IMR-90 (cell line): ENCODE measurements at regions not wholly inside any gene's neighbourhood (a gene's known extent, or its start where the extent isn't known, plus 50 kb on each side); places are given as distances from the start of the nearest gene placed in this dataset.

Source experiments
- ATAC-seq: fragments of 200-7000 bp; cut with Tn5 transposase; 2 replicates; pipeline ENCODE4 v1.9.1; 2020; ENCODE audit warnings: low read depth, mild to moderate bottlenecking, moderate library complexity
- BruUV-seq: library from RNA; stranded (reverse); fragments of 400-500 nt; replicated peaks from 2 replicates; lab custom pipeline; 2021; lab: Mats Ljungman, UMichigan
- CTCF ChIA-PET: fragments of 300-600 bp; formaldehyde crosslinking; extraction: SDS; loops from one replicate; lab custom pipeline; 2021; ENCODE audit warnings: antibody characterized with exemption; lab: Yijun Ruan, JAX
- POLR2A ChIA-PET: fragments of 300-600 bp; sonication (Branson Sonifier 250); formaldehyde crosslinking; loops from one replicate; lab custom pipeline; 2022; ENCODE audit warnings: antibody characterized with exemption; ENCODE audit not compliant: unreplicated experiment; lab: Charles Lee
- DNase-seq: peaks from one replicate; pipeline ENCODE4 v3.0.0; 2013
- H2AFZ ChIP-seq: replicated peaks from 2 replicates; pipeline ENCODE3; 2013; ENCODE audit warnings: low read length, mild to moderate bottlenecking; ENCODE audit not compliant: poor library complexity
- H2AK5ac ChIP-seq: 2 replicates; pipeline ENCODE4 v1.6.1; 2013; ENCODE audit warnings: low read depth, low read length, inconsistent platforms
- H2AK9ac ChIP-seq: replicated peaks from 2 replicates; pipeline ENCODE3; 2013; ENCODE audit warnings: mild to moderate bottlenecking, low read depth, low read length, moderate library complexity; ENCODE audit not compliant: poor library complexity
- H2BK120ac ChIP-seq: 2 replicates; pipeline ENCODE4 v1.6.1; 2013; ENCODE audit warnings: low read depth, low read length, inconsistent platforms
- H2BK15ac ChIP-seq: 3 replicates; pipeline ENCODE4 v1.6.1; 2013; ENCODE audit warnings: low read depth, low read length, inconsistent platforms
- H2BK20ac ChIP-seq: 2 replicates; pipeline ENCODE4 v1.6.1; 2013; ENCODE audit warnings: low read depth, mild to moderate bottlenecking, inconsistent platforms, low read length, moderate library complexity
- H2BK5ac ChIP-seq: 2 replicates; pipeline ENCODE4 v1.6.1; 2013; ENCODE audit warnings: mild to moderate bottlenecking, low read depth, low read length, inconsistent platforms; ENCODE audit not compliant: poor library complexity, severe bottlenecking
- H3K14ac ChIP-seq: replicated peaks from 2 replicates; pipeline ENCODE4 v1.6.1; 2013; ENCODE audit warnings: low read depth, low read length, inconsistent platforms
- H3K18ac ChIP-seq: 2 replicates; pipeline ENCODE4 v1.6.1; 2013; ENCODE audit warnings: low read depth, low read length, control low read depth
- H3K23ac ChIP-seq: 2 replicates; pipeline ENCODE4 v1.6.1; 2013; ENCODE audit warnings: low read depth, low read length, inconsistent platforms
- H3K27ac ChIP-seq: 2 replicates; pipeline ENCODE4 v1.5.1; 2013; ENCODE audit warnings: mild to moderate bottlenecking, control low read depth, low read length; ENCODE audit not compliant: insufficient read depth
- H3K27me3 ChIP-seq: 2 replicates; pipeline ENCODE4 v1.6.1; 2013; ENCODE audit warnings: low read length; ENCODE audit not compliant: control insufficient read depth, insufficient read depth
- H3K36me3 ChIP-seq: 2 replicates; pipeline ENCODE4 v1.6.1; 2013; ENCODE audit warnings: low read length, mixed read lengths; ENCODE audit not compliant: control insufficient read depth, insufficient read depth
- H3K4ac ChIP-seq: 2 replicates; pipeline ENCODE4 v1.6.1; 2013; ENCODE audit warnings: low read depth, low read length, inconsistent platforms
- H3K4me1 ChIP-seq: 2 replicates; pipeline ENCODE4 v1.6.1; 2013; ENCODE audit warnings: low read length, mixed read lengths; ENCODE audit not compliant: control insufficient read depth, insufficient read depth
- H3K4me2 ChIP-seq: 2 replicates; pipeline ENCODE4 v1.6.1; 2013; ENCODE audit warnings: low read depth, mild to moderate bottlenecking, control low read depth, low read length, moderate library complexity
- H3K4me3 ChIP-seq: 2 replicates; pipeline ENCODE4 v1.5.1; 2013; ENCODE audit warnings: low read depth, mild to moderate bottlenecking, control low read depth, low read length, moderate library complexity; ENCODE audit not compliant: insufficient read depth
- H3K56ac ChIP-seq: 2 replicates; pipeline ENCODE4 v1.6.1; 2013; ENCODE audit warnings: low read length, inconsistent platforms; ENCODE audit not compliant: insufficient read depth; ENCODE audit errors: extremely low read depth
- H3K79me1 ChIP-seq, 2 experiments: 2 replicates each; pipeline ENCODE4 v1.6.1; 2013; ENCODE audit warnings: low read length in 2 of 2, inconsistent platforms in 1 of 2, low read depth in 1 of 2
- H3K9ac ChIP-seq: 2 replicates; pipeline ENCODE4 v1.6.1; 2013; ENCODE audit warnings: low read depth, low read length, control low read depth
- H3K9me1 ChIP-seq: 2 replicates; pipeline ENCODE4 v1.6.1; 2013; ENCODE audit warnings: low read length, inconsistent platforms; ENCODE audit not compliant: insufficient read depth
- H3K9me3 ChIP-seq: 2 replicates; pipeline ENCODE4 v1.6.1; 2013; ENCODE audit warnings: low read length; ENCODE audit not compliant: control insufficient read depth, insufficient read depth
- H4K20me1 ChIP-seq: 2 replicates; pipeline ENCODE4 v1.6.1; 2013; ENCODE audit warnings: low read length, inconsistent platforms; ENCODE audit not compliant: insufficient read depth
- H4K5ac ChIP-seq: 2 replicates; pipeline ENCODE4 v1.6.1; 2013; ENCODE audit warnings: mild to moderate bottlenecking, low read depth, low read length, control low read depth
- H4K8ac ChIP-seq, 2 experiments: 2 replicates each; pipeline ENCODE4 v1.6.1; 2013; ENCODE audit warnings: low read depth in 2 of 2, low read length in 2 of 2, control low read depth in 1 of 2, inconsistent platforms in 1 of 2
- H4K91ac ChIP-seq: 2 replicates; pipeline ENCODE4 v1.6.1; 2013; ENCODE audit warnings: low read depth, low read length, inconsistent platforms; ENCODE audit not compliant: insufficient read depth
- SMC3 ChIP-seq: fragments of 150-350 bp; IDR thresholded peaks from 2 replicates; pipeline ENCODE4 v1.6.1; 2016; ENCODE audit warnings: low read depth, mild to moderate bottlenecking, antibody characterized with exemption, low read length, moderate library complexity
- WGBS, 2 experiments: methylation state at CpG; one replicate each; pipeline versions ENCODE4 v1.1.5 to v1.1.7; 2013; ENCODE audit warnings: missing lambda C conversion rate in 2 of 2; ENCODE audit not compliant: insufficient read length in 1 of 2; ENCODE audit errors: extremely low coverage in 2 of 2; 5-methylcytosine and 5-hydroxymethylcytosine counted together
- dilution Hi-C: fragments of 300-500 bp; cut with HindIII; formaldehyde crosslinking; loops from one replicate; pipeline ENCODE4 v1.14.3; 2018; ENCODE audit warnings: low sequenced_read_pairs; ENCODE audit not compliant: unreplicated experiment
- in situ Hi-C: fragments of 300-500 bp; cut with MboI; formaldehyde crosslinking; loops from 3 replicates; pipeline ENCODE4 v1.14.3; 2019; ENCODE audit warnings: low sequenced_read_pairs, inconsistent platforms, mixed read lengths
- intact Hi-C: fragments of 100-400 bp; cut with micrococcal nuclease; formaldehyde crosslinking; loops from 2 replicates; pipeline ENCODE4 v1.10.0; 2022

DNA sequence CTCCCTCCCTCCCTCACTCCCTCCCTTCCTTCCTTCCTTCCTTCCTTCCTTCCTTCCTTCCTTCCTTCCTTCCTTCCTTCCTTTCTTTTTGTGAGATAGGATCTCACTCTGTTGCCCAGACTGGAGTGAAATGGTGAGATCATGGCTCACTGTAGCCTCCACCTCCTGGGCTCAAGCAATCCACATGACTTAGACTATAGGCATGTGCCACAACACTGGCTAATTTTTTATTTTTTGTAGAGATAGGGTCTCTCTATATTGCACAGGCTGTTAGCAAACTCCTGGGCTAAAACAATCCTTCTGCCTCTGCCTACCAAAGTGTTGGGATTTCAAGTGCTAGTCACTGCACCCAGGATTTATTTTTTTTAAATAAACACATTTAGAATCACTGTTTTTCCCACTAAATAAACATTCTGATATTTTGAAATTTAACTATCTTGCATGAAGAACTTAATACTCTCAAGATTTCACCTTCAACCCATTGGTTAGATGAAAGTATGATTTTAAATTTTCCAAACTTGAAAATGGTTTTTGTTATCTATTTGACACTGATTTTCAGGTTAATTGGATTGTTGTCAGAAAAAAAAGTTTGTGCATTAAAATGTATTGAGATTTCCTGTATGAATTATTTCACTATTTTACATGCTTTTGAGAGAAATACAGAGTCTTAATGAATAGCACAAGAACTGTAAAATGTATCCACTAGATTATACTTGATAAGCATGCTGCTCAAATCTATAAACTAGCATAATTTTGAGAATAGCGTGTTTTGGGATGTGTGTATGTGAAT is 745.1 kb downstream of the TSN start:
- Histone ChIP-seq H4K20me1 (no peaks in the 10 kb centered on the region), H3K23ac (no peak overlapping the region), H3K4me3 (no peak overlapping the region), H2BK20ac (no peak overlapping the region), H3K4ac (no peak overlapping the region), H2AK5ac (no peak overlapping the region), H3K9me3 (peaks cover 2% of the 10 kb centered on the region; the same call in 1 of the 2 replicates), H3K4me1 (no peaks in the 10 kb centered on the region), H3K9ac (no peak overlapping the region), H3K27ac (no peak overlapping the region), H2BK15ac (no peak overlapping the region), H3K9me1 (no peaks in the 10 kb centered on the region), H2AK9ac (no peak overlapping the region), H3K27me3 (no peaks in the 10 kb centered on the region), H3K14ac (no peak overlapping the region), H3K36me3 (no peaks in the 10 kb centered on the region), H4K5ac (no peak overlapping the region), H3K18ac (no peak overlapping the region), H3K56ac (no peak overlapping the region), H2AFZ (no peak overlapping the region), H3K79me1 (no peaks in the 10 kb centered on the region), H2BK5ac (no peak overlapping the region), H4K8ac (no peak overlapping the region), H4K91ac (no peak overlapping the region), H3K4me2 (no peak overlapping the region), H2BK120ac (no peak overlapping the region)
- no peak for TF ChIP-seq SMC3
- POLR2A ChIA-PET: no interaction called here
- no CpG with 5 or more reads among the region's 1 CpG for WGBS, 2 experiments
- dilution Hi-C loops: no loop called here
- intact Hi-C loops: no loop called here
- in situ Hi-C loops: no loop called here
- ATAC-seq (no peak), DNase-seq (no peak)
- CTCF ChIA-PET: no interaction called here
- no TSS peak for BruUV-seq
